HG02678 (cell line): ENCODE measurements at regions not wholly inside any gene's neighbourhood (a gene's known extent, or its start where the extent isn't known, plus 50 kb on each side); places are given as distances from the start of the nearest gene placed in this dataset.

Source experiments
- ATAC-seq: cut with Tn5 transposase; IDR thresholded peaks from one replicate; pipeline ENCODE4 v1.9.1; 2021; ENCODE audit warnings: mild to moderate bottlenecking, moderate library complexity; ENCODE audit not compliant: unreplicated experiment

GRCh38 chr14:41972531-41972930 lies 365.9 kb downstream of the LRFN5 start:
- ATAC-seq, result no peak

- ATAC-seq, result no peak
Measured at GRCh38 chr14:41960281-41960680, 353.6 kb downstream of the LRFN5 start.

- no peak for ATAC-seq
Measured at GRCh38 chr14:41957459-41957858, 350.8 kb downstream of the LRFN5 start.
